Keratinocyte (primary cell): ENCODE measurements at regions not wholly inside any gene's neighbourhood (a gene's known extent, or its start where the extent isn't known, plus 50 kb on each side); places are given as distances from the start of the nearest gene placed in this dataset.
"Not testable (repeated sequence)": the region's sequence is repeated elsewhere in the genome, so short reads cannot be mapped to it uniquely, and the experiment has no call there.

Source experiments
- DNase-seq: peaks from one replicate; pipeline ENCODE4 v3.0.0-alpha.2; 2011; ENCODE audit warnings: low read depth, missing footprints, low spot score
- FAIRE-seq: peaks from 2 replicates; lab custom pipeline; 2011; peaks lifted over from hg19 to GRCh38; lab: Jason Lieb, UNC
- H2AFZ ChIP-seq: 2 replicates; pipeline ENCODE4 v1.6.0; 2012; ENCODE audit warnings: low read length, control low read depth, inconsistent platforms; ENCODE audit not compliant: control insufficient read depth
- H3K27ac ChIP-seq: 2 replicates; pipeline ENCODE4 v1.5.1; 2011; ENCODE audit warnings: low read length; ENCODE audit not compliant: control insufficient read depth, insufficient read depth
- H3K27me3 ChIP-seq: 3 replicates; pipeline ENCODE4 v1.6.0; 2011; ENCODE audit warnings: low read length; ENCODE audit not compliant: control insufficient read depth, insufficient read depth; ENCODE audit errors: extremely low read depth
- H3K36me3 ChIP-seq, 2 experiments: 2 replicates in 1 of 2; 3 replicates in 1 of 2; pipeline ENCODE4 v1.5.1; 2011; ENCODE audit warnings: low read length in 2 of 2, mild to moderate bottlenecking in 1 of 2; ENCODE audit not compliant: control insufficient read depth in 2 of 2, insufficient read depth in 2 of 2; ENCODE audit errors: extremely low read depth in 1 of 2
- H3K4me1 ChIP-seq: 3 replicates; pipeline ENCODE4 v1.5.1; 2011; ENCODE audit warnings: low read length; ENCODE audit not compliant: control insufficient read depth, insufficient read depth; ENCODE audit errors: extremely low read depth
- H3K4me2 ChIP-seq: 3 replicates; pipeline ENCODE4 v1.6.0; 2011; ENCODE audit warnings: low read depth, low read length; ENCODE audit not compliant: control insufficient read depth, insufficient read depth; ENCODE audit errors: extremely low read depth
- H3K4me3 ChIP-seq, 3 experiments: fragments of 200-600 bp in 1 of 3; sonication (generic) in 1 of 3; 2 replicates in 2 of 3; 3 replicates in 1 of 3; pipeline ENCODE4 v1.5.1; 2011 to 2016; ENCODE audit warnings: low read length in 3 of 3, mild to moderate bottlenecking in 3 of 3, control low read depth in 2 of 3, inconsistent platforms in 1 of 3, low read depth in 1 of 3, mixed read lengths in 1 of 3, mixed run types in 1 of 3, moderate library complexity in 1 of 3; ENCODE audit not compliant: control insufficient read depth in 2 of 3, insufficient read depth in 2 of 3; ENCODE audit errors: extremely low read depth in 1 of 3
- H3K79me2 ChIP-seq: 2 replicates; pipeline ENCODE4 v1.6.0; 2012; ENCODE audit warnings: low read length; ENCODE audit not compliant: control insufficient read depth, insufficient read depth
- H3K9ac ChIP-seq: 3 replicates; pipeline ENCODE4 v1.6.0; 2011; ENCODE audit warnings: low read length; ENCODE audit not compliant: control insufficient read depth, insufficient read depth; ENCODE audit errors: extremely low read depth
- H3K9me1 ChIP-seq: 3 replicates; pipeline ENCODE4 v1.6.0; 2011; ENCODE audit warnings: low read length; ENCODE audit not compliant: control insufficient read depth, insufficient read depth; ENCODE audit errors: extremely low read depth
- H3K9me3 ChIP-seq: 2 replicates; pipeline ENCODE4 v1.5.1; 2012; ENCODE audit warnings: low read depth, low read length; ENCODE audit not compliant: control insufficient read depth
- H4K20me1 ChIP-seq: 3 replicates; pipeline ENCODE4 v1.6.0; 2011; ENCODE audit warnings: low read length; ENCODE audit not compliant: control insufficient read depth, insufficient read depth; ENCODE audit errors: extremely low read depth
- CTCF ChIP-seq, 3 experiments: IDR thresholded peaks in 1 of 3; conservative IDR thresholded peaks in 1 of 3; optimal IDR thresholded peaks in 1 of 3; 2 replicates in 2 of 3; 3 replicates in 1 of 3; pipeline versions ENCODE3 to v1.5.1; 2011; ENCODE audit warnings: low read length in 3 of 3, mild to moderate bottlenecking in 3 of 3, moderate library complexity in 2 of 3, control low read depth in 1 of 3, inconsistent platforms in 1 of 3; ENCODE audit not compliant: insufficient read depth in 2 of 3; ENCODE audit errors: extremely low read depth in 1 of 3
- EZH2 ChIP-seq: IDR thresholded peaks from one replicate; pipeline ENCODE4 v1.6.1; 2012; ENCODE audit warnings: inconsistent platforms, mild to moderate bottlenecking, low read length, moderate library complexity
- dilution Hi-C: fragments of 300-500 bp; cut with MboI; formaldehyde crosslinking; loops from one replicate; pipeline ENCODE4 v1.7.0; 2020; ENCODE audit warnings: low sequenced_read_pairs; ENCODE audit not compliant: extremely low pct_ligation_motif_present

- DNase-seq: no peak
- no peaks in the 10 kb centered on the region for H3K9me1 ChIP-seq
- no peak overlapping the region for H3K4me3 ChIP-seq
- FAIRE-seq: peak; percentile 17
- TF ChIP-seq CTCF (optimal IDR thresholded peaks at IDR 0.05 in 1 of 3, IDR thresholded peaks at IDR 0.05 in 1 of 3, conservative IDR thresholded peaks at IDR 0.05 in 1 of 3; ENCODE audit: extremely low read depth in 1 of 3, insufficient read depth in 2 of 3, low read length in 3 of 3): no peak
- no peak for TF ChIP-seq EZH2
- no peak overlapping the region for H3K27ac ChIP-seq
- H3K36me3 ChIP-seq: no peaks in the 10 kb centered on the region
- no peak overlapping the region for H3K4me2 ChIP-seq
- no peaks in the 10 kb centered on the region for H3K9me3 ChIP-seq
- H4K20me1 ChIP-seq: no peaks in the 10 kb centered on the region
- no peaks in the 10 kb centered on the region for H3K79me2 ChIP-seq
- no peak overlapping the region for H3K9ac ChIP-seq
- H3K27me3 ChIP-seq: no peaks in the 10 kb centered on the region
- H3K4me1 ChIP-seq: no peaks in the 10 kb centered on the region
- dilution Hi-C loops: no loop called here
- peak overlapping the region; percentile 21 for H2AFZ ChIP-seq
Observed at GRCh38 chr2:226087051-226087450, 687.5 kb downstream of the NYAP2 start.

GRCh38 chr2:226086190-226086589, 686.7 kb downstream of the NYAP2 start:
- Histone ChIP-seq H2AFZ (no peak overlapping the region), H3K4me3 (no peak overlapping the region), H3K27ac (no peak overlapping the region), H3K4me2 (no peak overlapping the region), H4K20me1 (no peaks in the 10 kb centered on the region), H3K9me1 (no peaks in the 10 kb centered on the region), H3K79me2 (no peaks in the 10 kb centered on the region), H3K36me3 (no peaks in the 10 kb centered on the region), H3K4me1 (no peaks in the 10 kb centered on the region), H3K9ac (no peak overlapping the region), H3K9me3 (no peaks in the 10 kb centered on the region), H3K27me3 (no peaks in the 10 kb centered on the region)
- DNase-seq (no peak), FAIRE-seq (no peak)
- TF ChIP-seq CTCF (optimal IDR thresholded peaks at IDR 0.05 in 1 of 3, IDR thresholded peaks at IDR 0.05 in 1 of 3, conservative IDR thresholded peaks at IDR 0.05 in 1 of 3; ENCODE audit: extremely low read depth in 1 of 3, insufficient read depth in 2 of 3, low read length in 3 of 3) (no peak), EZH2 (no peak)
- dilution Hi-C loops: no loop called here

- H4K20me1 ChIP-seq, H3K27me3 ChIP-seq, FAIRE-seq, H3K9me1 ChIP-seq, H2AFZ ChIP-seq, H3K4me1 ChIP-seq, H3K4me3 ChIP-seq, DNase-seq, H3K36me3 ChIP-seq, H3K9me3 ChIP-seq, H3K27ac ChIP-seq, H3K9ac ChIP-seq, H3K79me2 ChIP-seq, H3K4me2 ChIP-seq, dilution Hi-C loops: not testable (repeated sequence)
Observed at GRCh38 chr2:226085425-226085824, 685.9 kb downstream of the NYAP2 start.
